Tibial artery (tissue), 4 donors: ENCODE measurements at regions not wholly inside any gene's neighbourhood (a gene's known extent, or its start where the extent isn't known, plus 50 kb on each side); places are given as distances from the start of the nearest gene placed in this dataset.

ENCODE experiments used
- DNase-seq, 2 donors: peaks; one replicate each; pipeline ENCODE4 v3.0.0-alpha.2; 2019
- H3K27ac ChIP-seq, 2 donors: fragments of 200-600 bp; sonication (generic) in 1 of 2; 1 replicate in 1 of 2; 2 replicates in 1 of 2; pipeline ENCODE4 v1.5.1; 2018 to 2019; ENCODE audit warnings: mild to moderate bottlenecking in 1 of 2
- H3K27me3 ChIP-seq, 2 donors: fragments of 200-600 bp; sonication (generic) in 1 of 2; one replicate each; pipeline versions ENCODE4 v1.5.1 to v1.6.0; 2016 to 2019
- H3K36me3 ChIP-seq, 3 donors: fragments of 200-600 bp; sonication (generic) in 2 of 3; one replicate each; pipeline ENCODE4 v1.5.1; 2016 to 2019; ENCODE audit warnings: mild to moderate bottlenecking in 2 of 3
- H3K4me1 ChIP-seq, 4 donors: fragments of 200-600 bp; sonication (generic) in 2 of 4; 1 replicate in 3 of 4; 2 replicates in 1 of 4; pipeline ENCODE4 v1.5.1; 2016 to 2019
- H3K4me3 ChIP-seq, 2 donors: fragments of 200-600 bp; sonication (generic) in 1 of 2; 1 replicate in 1 of 2; 2 replicates in 1 of 2; pipeline ENCODE4 v1.5.1; 2018 to 2019; ENCODE audit warnings: mild to moderate bottlenecking in 2 of 2
- H3K9me3 ChIP-seq, 3 donors: fragments of 200-600 bp; sonication (generic) in 1 of 3; one replicate each; pipeline ENCODE4 v1.5.1; 2016 to 2019
- intact Hi-C: fragments of 100-400 bp; cut with DNase I; formaldehyde crosslinking; loops from one replicate; pipeline ENCODE4 v1.15.0; 2023; ENCODE audit warnings: low total_unique reads
- TF ChIP-seq, protein P1 (sequence below), 2 experiments: fragments of 200-600 bp in 1 of 2; fragments of 450-650 bp in 1 of 2; IDR thresholded peaks; one replicate each; pipeline ENCODE4 v1.5.1; 2017 to 2019; ENCODE audit warnings: antibody characterized with exemption in 2 of 2, mild to moderate bottlenecking in 1 of 2, moderate library complexity in 1 of 2

DNA sequence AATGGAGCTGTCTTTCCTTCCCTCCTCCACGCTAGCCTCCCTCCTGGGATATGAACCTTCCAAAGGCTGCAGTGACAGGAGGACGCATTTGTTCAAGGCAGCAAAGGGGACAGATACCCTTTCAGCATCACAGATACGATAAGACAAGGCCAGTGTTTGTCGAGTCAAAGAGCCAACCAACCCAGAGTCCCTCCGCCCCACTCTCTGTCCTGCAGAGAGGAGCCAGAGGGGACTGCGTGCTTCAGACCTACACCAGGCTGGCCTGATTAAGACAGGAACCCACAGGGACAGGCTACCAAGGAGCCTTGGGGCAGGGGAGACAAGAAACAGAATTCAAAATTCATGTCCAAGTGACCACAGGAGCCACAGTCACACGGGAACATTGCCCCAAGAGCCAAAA lies 72.6 kb upstream of the CDH5 start:
- Histone ChIP-seq H3K27me3 (peaks cover 0 to 2% of the 10 kb centered on the region in 2 donors), H3K9me3 (no peaks in the 10 kb centered on the region), H3K36me3 (no peaks in the 10 kb centered on the region), H3K4me3 (no peak overlapping the region), H3K4me1 (no peaks in the 10 kb centered on the region), H3K27ac (no peak overlapping the region)
- no peak for DNase-seq
- intact Hi-C loops, result no loop called here
- TF ChIP-seq, protein P1, sequence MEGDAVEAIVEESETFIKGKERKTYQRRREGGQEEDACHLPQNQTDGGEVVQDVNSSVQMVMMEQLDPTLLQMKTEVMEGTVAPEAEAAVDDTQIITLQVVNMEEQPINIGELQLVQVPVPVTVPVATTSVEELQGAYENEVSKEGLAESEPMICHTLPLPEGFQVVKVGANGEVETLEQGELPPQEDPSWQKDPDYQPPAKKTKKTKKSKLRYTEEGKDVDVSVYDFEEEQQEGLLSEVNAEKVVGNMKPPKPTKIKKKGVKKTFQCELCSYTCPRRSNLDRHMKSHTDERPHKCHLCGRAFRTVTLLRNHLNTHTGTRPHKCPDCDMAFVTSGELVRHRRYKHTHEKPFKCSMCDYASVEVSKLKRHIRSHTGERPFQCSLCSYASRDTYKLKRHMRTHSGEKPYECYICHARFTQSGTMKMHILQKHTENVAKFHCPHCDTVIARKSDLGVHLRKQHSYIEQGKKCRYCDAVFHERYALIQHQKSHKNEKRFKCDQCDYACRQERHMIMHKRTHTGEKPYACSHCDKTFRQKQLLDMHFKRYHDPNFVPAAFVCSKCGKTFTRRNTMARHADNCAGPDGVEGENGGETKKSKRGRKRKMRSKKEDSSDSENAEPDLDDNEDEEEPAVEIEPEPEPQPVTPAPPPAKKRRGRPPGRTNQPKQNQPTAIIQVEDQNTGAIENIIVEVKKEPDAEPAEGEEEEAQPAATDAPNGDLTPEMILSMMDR (IDR thresholded peaks at IDR 0.05), result no peak

DNA sequence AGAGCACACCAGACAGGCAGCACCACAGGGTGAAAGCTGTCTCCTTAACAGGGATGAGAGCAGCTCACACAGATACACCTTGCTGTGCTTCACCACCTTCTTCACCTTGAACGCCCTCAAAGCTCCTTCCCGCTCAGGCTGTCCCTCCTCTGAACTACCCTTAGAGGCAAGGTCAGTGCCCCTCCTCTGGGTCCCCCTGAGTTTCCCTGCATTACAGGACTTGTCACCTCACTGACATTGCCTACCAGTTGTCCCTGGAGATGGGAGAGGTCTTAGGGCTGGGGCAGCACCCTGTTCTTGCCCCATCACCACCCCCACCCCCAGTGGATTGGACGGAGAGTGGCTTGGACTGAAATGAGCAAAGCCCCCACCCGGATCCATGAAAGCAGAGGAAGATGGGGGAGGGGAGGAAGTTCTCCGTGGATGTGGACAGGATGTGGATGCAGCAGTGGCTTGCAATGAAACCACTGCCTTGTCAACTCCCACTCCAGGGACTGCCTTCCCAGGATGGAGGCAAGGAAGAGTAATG lies 73.2 kb upstream of the CDH5 start:
- TF ChIP-seq, protein P1 (IDR thresholded peaks at IDR 0.05), result no peak

DNA sequence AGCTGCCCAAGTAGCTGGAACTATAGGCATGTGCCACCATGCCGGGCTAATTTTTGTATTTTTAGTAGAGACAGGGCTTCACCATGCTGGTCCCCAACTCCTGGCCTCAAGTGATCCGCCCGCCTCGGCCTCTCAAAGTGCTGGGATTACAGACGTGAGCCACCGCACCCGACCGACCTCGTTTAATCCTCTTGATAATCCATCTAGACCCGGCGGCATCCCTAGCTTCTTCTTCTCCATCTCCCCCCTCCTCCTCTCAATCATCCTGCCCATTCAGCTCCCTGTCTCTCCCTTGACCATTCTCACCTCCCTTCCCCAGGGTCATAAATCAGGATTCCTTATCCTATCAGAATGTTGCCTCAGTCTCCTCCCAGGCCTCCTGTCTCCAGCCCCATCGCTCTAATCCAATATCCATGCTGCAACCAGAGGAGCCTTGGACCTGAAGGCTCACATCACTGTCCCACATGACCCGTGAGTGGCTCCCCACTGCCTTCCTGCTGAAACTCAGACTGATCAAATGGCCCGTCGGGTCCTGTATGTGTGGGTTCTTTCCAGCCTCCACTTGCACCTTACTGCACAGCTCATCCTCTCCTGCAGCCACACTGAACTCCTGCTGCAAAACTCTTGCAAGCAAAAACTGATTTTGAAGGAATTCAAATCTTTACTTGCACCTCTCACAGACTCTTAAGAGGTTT lies 74.1 kb upstream of the CDH5 start:
- Histone ChIP-seq H3K9me3 (no peaks in the 10 kb centered on the region), H3K4me1 (no peaks in the 10 kb centered on the region)
- peak in 1 of 2 donors; percentile 24 for DNase-seq

More for the DNA sequence above, 73.2 kb upstream of the CDH5 start:
- intact Hi-C loops, result no loop called here
- peak in 1 of 2 donors; percentile 42 for DNase-seq
- H3K27ac ChIP-seq, result no peak overlapping the region
- peaks cover 0 to 2% of the 10 kb centered on the region in 2 donors for H3K27me3 ChIP-seq
- no peaks in the 10 kb centered on the region for H3K9me3 ChIP-seq
- no peaks in the 10 kb centered on the region for H3K36me3 ChIP-seq
- H3K4me3 ChIP-seq, result no peak overlapping the region
- H3K4me1 ChIP-seq, result no peaks in the 10 kb centered on the region

DNA sequence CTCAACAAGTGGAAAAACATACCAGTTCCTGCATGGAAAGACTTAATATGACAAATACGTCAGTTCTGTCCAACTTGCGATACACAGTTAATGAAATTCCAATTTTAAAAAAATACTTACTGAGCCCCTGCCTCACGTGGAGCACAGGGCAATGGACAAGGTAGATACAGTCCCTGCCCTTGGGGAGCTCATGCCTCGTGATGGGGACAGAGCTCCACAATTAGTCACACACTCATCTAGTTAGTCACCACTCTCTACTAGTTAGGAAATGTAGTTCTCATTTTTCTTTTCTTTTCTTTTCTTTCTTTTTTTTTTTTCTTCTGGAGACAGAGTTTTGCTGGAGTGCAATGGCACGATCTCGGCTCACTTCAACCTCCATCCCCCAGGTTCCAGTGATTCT lies 74.7 kb upstream of the CDH5 start:
- no peaks in the 10 kb centered on the region for H3K4me1 ChIP-seq
- no peak overlapping the region for H3K27ac ChIP-seq
- intact Hi-C loops, result no loop called here
- TF ChIP-seq, protein P1 (IDR thresholded peaks at IDR 0.05), result no peak
- DNase-seq, result no peak
- H3K4me3 ChIP-seq, result no peak overlapping the region
- no peaks in the 10 kb centered on the region for H3K9me3 ChIP-seq
- peaks cover 0 to 2% of the 10 kb centered on the region in 2 donors for H3K27me3 ChIP-seq
- no peaks in the 10 kb centered on the region for H3K36me3 ChIP-seq

More for the DNA sequence above, 74.1 kb upstream of the CDH5 start:
- intact Hi-C loops, result no loop called here
- H3K27me3 ChIP-seq, result peaks cover 0 to 2% of the 10 kb centered on the region in 2 donors
- no peak overlapping the region for H3K27ac ChIP-seq
- TF ChIP-seq, protein P1 (IDR thresholded peaks at IDR 0.05), result no peak
- H3K4me3 ChIP-seq, result no peak overlapping the region
- H3K36me3 ChIP-seq, result no peaks in the 10 kb centered on the region

DNA sequence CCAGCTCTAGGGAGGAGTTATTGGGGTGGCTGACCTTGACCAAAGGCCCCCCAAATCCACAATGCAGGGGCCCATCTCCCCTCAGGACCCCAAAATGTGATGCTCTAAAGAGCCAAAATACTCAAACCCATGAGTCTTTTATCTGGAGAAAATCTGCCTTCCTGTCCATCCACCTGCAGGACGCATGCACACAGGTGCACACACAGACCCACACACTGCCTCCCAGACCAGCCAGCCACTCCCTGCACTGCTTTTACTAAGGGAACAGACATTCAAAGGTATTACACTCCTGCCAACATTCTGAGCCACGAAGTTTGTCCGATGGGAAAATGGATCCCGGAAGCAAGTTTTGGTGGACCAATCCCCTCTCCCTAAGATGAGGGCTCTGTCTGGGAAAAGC lies 76.1 kb upstream of the CDH5 start:
- Histone ChIP-seq H3K27me3 (peaks cover 0 to 2% of the 10 kb centered on the region in 2 donors), H3K4me1 (no peaks in the 10 kb centered on the region), H3K4me3 (no peak overlapping the region), H3K36me3 (no peaks in the 10 kb centered on the region), H3K27ac (no peak overlapping the region), H3K9me3 (no peaks in the 10 kb centered on the region)
- intact Hi-C loops, result no loop called here
- DNase-seq, result no peak
- TF ChIP-seq, protein P1 (IDR thresholded peaks at IDR 0.05), result no peak
